Fibroblast of skin of abdomen (primary cell): ENCODE measurements at regions not wholly inside any gene's neighbourhood (a gene's known extent, or its start where the extent isn't known, plus 50 kb on each side); places are given as distances from the start of the nearest gene placed in this dataset.
A peak's percentile ranks its signal among the peaks of the same experiment; 100 is the strongest.
"Not testable (repeated sequence)": the region's sequence is repeated elsewhere in the genome, so short reads cannot be mapped to it uniquely, and the experiment has no call there.

Experiments
- DNase-seq: peaks from one replicate; pipeline ENCODE4 v3.0.0-alpha.2; 2013

GRCh38 chr6:27854421-27854820 lies 57.8 kb downstream of the OR2B2 start:
- DNase-seq, result no peak

- DNase-seq, result no peak
Observed at GRCh38 chr6:27851440-27851839, 60.8 kb downstream of the OR2B2 start.

GRCh38 chr6:27849001-27849400 lies 63.2 kb downstream of the OR2B2 start:
- DNase-seq, result not testable (repeated sequence)

- peak; percentile 27 for DNase-seq
Observed at GRCh38 chr6:27847706-27848105, 64.5 kb downstream of the OR2B2 start.

GRCh38 chr6:27840572-27840971 lies 71.6 kb downstream of the OR2B2 start:
- DNase-seq, result no peak

GRCh38 chr6:27839626-27840475 lies 72.3 kb downstream of the OR2B2 start:
- peak; percentile 88 for DNase-seq

GRCh38 chr6:27838945-27839625 lies 73.1 kb downstream of the OR2B2 start:
- DNase-seq, result no peak

- peak; percentile 99 for DNase-seq
Observed at GRCh38 chr6:27838058-27838944, 73.9 kb downstream of the OR2B2 start.

GRCh38 chr6:27837625-27838057 lies 74.6 kb downstream of the OR2B2 start:
- DNase-seq, result no peak

- DNase-seq, result peak; percentile 88
Observed at GRCh38 chr6:27836783-27837624, 75.2 kb downstream of the OR2B2 start.

GRCh38 chr6:27836141-27836782 lies 75.9 kb downstream of the OR2B2 start:
- DNase-seq, result no peak

GRCh38 chr6:27834879-27835549 lies 77.2 kb downstream of the OR2B2 start:
- no peak for DNase-seq

- no peak for DNase-seq
Observed at GRCh38 chr6:27834384-27834783, 77.8 kb downstream of the OR2B2 start.

- DNase-seq, result peak; percentile 72
Observed at GRCh38 chr6:27831434-27832081, 80.6 kb downstream of the OR2B2 start.

- peak; percentile 38 for DNase-seq
Observed at GRCh38 chr6:27830600-27831433, 81.4 kb downstream of the OR2B2 start.

GRCh38 chr6:27830212-27830599 lies 82.0 kb downstream of the OR2B2 start:
- no peak for DNase-seq

- DNase-seq, result no peak
Observed at GRCh38 chr6:27829453-27830211, 82.6 kb downstream of the OR2B2 start.

- not testable (repeated sequence) for DNase-seq
Observed at GRCh38 chr6:27827477-27827876, 84.7 kb downstream of the OR2B2 start.

- DNase-seq, result not testable (repeated sequence)
Observed at GRCh38 chr6:27826612-27826985, 85.6 kb downstream of the OR2B2 start.
